ENCODE measurements at regions not wholly inside any gene's neighbourhood (a gene's known extent, or its start where the extent isn't known, plus 50 kb on each side); places are given as distances from the start of the nearest gene placed in this dataset.

GRCh38 chr5:68369023-68369359, 153.4 kb downstream of the PIK3R1 start:
- TF ChIP-seq POLR2AphosphoS5 (IDR thresholded peaks at IDR 0.05; ENCODE audit: low read depth, low read length) (no peak), REST (IDR thresholded peaks at IDR 0.05; ENCODE audit: insufficient read depth in 1 of 2, low read depth in 2 of 2, low read length in 2 of 2) (no peak), SIN3A (IDR thresholded peaks at IDR 0.05; ENCODE audit: borderline replicate concordance, insufficient read depth, low read length) (no peak)

All from PFSK-1 (cell line).